ENCODE measurements at regions not wholly inside any gene's neighbourhood (a gene's known extent, or its start where the extent isn't known, plus 50 kb on each side); places are given as distances from the start of the nearest gene placed in this dataset.

- TF ChIP-seq REST (IDR thresholded peaks at IDR 0.05; ENCODE audit: insufficient read depth in 1 of 2, low read depth in 2 of 2, low read length in 2 of 2) (no peak), POLR2AphosphoS5 (IDR thresholded peaks at IDR 0.05; ENCODE audit: low read depth, low read length) (no peak), TAF1 (IDR thresholded peaks at IDR 0.05; ENCODE audit: borderline replicate concordance, insufficient read depth, low read length) (no peak)
Observed at GRCh38 chr6:25084508-25084833, 148.7 kb upstream of the RIPOR2 start.
